ENCODE measurements at regions not wholly inside any gene's neighbourhood (a gene's known extent, or its start where the extent isn't known, plus 50 kb on each side); places are given as distances from the start of the nearest gene placed in this dataset.

DNA sequence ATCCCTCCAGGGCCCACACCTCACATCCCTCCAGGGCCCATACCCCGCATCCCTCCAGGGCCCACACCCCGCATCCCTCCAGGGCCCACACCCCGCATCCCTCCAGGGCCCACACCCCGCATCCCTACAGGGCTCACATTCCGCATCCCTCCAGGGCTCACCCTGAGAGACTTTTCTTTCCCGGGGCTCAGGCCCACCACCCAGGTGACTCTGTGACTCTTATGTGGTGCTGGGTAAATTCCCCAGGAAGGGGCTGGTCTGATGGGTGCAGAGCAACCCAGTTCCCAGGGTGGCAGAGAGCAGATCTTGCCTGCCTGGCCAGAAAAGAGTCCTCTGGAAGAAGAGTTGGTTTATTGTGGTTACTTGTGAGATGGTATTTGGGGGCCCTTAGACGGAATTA is 290.7 kb downstream of the TCERG1L start:
- H4K5ac ChIP-seq (ENCODE audit: insufficient read length, low read depth, low read length), result no peak overlapping the region
- no peak overlapping the region for H2BK5ac ChIP-seq (ENCODE audit: insufficient read length, low read length)
- H3K18ac ChIP-seq (ENCODE audit: insufficient read length, low read depth, low read length), result no peak overlapping the region
- H3K27ac ChIP-seq (ENCODE audit: insufficient read length, low read depth, low read length), result no peak overlapping the region
- H3K23ac ChIP-seq (ENCODE audit: insufficient read length, low read depth, low read length), result no peak overlapping the region
- H3K36me3 Mint-ChIP-seq (ENCODE audit: insufficient read depth in 1 of 3, low read depth in 3 of 3), result no peaks in the 10 kb centered on the region; a peak in 1 of 7 replicates
- peaks cover 6 to 10% of the 10 kb centered on the region in 2 experiments; a peak in 3 of 4 replicates for H3K4me1 Mint-ChIP-seq
- WGBS (ENCODE audit: extremely low coverage, insufficient read length, low lambda C conversion rate), result no CpG with 5 or more reads among the region's 7 CpGs
- no peak overlapping the region for H2BK120ac ChIP-seq (ENCODE audit: low read depth, low read length, poor library complexity, severe bottlenecking)
- H3K23me2 ChIP-seq (ENCODE audit: insufficient read length, low read depth, low read length, poor library complexity, severe bottlenecking), result no peaks in the 10 kb centered on the region
- H3K27me3 ChIP-seq (ENCODE audit: insufficient read depth, low read length), result no peaks in the 10 kb centered on the region
- H3K56ac ChIP-seq (ENCODE audit: insufficient read length, low read depth, low read length), result no peak overlapping the region
- H3T11ph ChIP-seq (ENCODE audit: low read length), result no peak overlapping the region
- no peak for DNase-seq
- no peak overlapping the region for H2BK12ac ChIP-seq (ENCODE audit: insufficient read length, low read depth, low read length)
- no peak overlapping the region for H3K9ac ChIP-seq (ENCODE audit: extremely low read depth, insufficient read length, low read length)
- H4K8ac ChIP-seq (replicated peaks; ENCODE audit: insufficient read length, low read depth, low read length), result no peak overlapping the region
- no peak overlapping the region for H3K27ac Mint-ChIP-seq
- no peak overlapping the region for H2AFZ ChIP-seq (ENCODE audit: low read length)
- H4K91ac ChIP-seq (ENCODE audit: insufficient read length, low read depth, low read length), result no peak overlapping the region
- H2AK5ac ChIP-seq (ENCODE audit: insufficient read length, low read length), result no peak overlapping the region
- no peaks in the 10 kb centered on the region for H3K79me2 ChIP-seq (ENCODE audit: insufficient read depth, low read length)
- no peaks in the 10 kb centered on the region for H3K9me3 Mint-ChIP-seq
- H3K4ac ChIP-seq (ENCODE audit: low read depth, low read length), result no peak overlapping the region
- no peak overlapping the region for H3K14ac ChIP-seq (ENCODE audit: insufficient read depth, low read length)
- H4K20me1 ChIP-seq (ENCODE audit: control insufficient read depth, insufficient read depth, insufficient read length), result no peaks in the 10 kb centered on the region
- H3K4me3 Mint-ChIP-seq, result no peak overlapping the region
- H3K27me3 Mint-ChIP-seq (ENCODE audit: low read depth), result peaks cover 2% of the 10 kb centered on the region
- no peak overlapping the region for H2BK20ac ChIP-seq (ENCODE audit: low read depth, low read length, poor library complexity, severe bottlenecking)
- H3K9me3 ChIP-seq (ENCODE audit: control insufficient read depth, low read depth, low read length), result no peaks in the 10 kb centered on the region
- no peaks in the 10 kb centered on the region for H3K79me1 ChIP-seq (ENCODE audit: insufficient read depth, low read depth, low read length, poor library complexity, severe bottlenecking)
- H3K4me1 ChIP-seq (ENCODE audit: insufficient read depth, low read length), result no peaks in the 10 kb centered on the region
- TF ChIP-seq, protein P1, sequence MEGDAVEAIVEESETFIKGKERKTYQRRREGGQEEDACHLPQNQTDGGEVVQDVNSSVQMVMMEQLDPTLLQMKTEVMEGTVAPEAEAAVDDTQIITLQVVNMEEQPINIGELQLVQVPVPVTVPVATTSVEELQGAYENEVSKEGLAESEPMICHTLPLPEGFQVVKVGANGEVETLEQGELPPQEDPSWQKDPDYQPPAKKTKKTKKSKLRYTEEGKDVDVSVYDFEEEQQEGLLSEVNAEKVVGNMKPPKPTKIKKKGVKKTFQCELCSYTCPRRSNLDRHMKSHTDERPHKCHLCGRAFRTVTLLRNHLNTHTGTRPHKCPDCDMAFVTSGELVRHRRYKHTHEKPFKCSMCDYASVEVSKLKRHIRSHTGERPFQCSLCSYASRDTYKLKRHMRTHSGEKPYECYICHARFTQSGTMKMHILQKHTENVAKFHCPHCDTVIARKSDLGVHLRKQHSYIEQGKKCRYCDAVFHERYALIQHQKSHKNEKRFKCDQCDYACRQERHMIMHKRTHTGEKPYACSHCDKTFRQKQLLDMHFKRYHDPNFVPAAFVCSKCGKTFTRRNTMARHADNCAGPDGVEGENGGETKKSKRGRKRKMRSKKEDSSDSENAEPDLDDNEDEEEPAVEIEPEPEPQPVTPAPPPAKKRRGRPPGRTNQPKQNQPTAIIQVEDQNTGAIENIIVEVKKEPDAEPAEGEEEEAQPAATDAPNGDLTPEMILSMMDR (conservative IDR thresholded peaks at IDR 0.05), result no peak
- H3K4me2 ChIP-seq (ENCODE audit: insufficient read depth, insufficient read length, low read length), result no peak overlapping the region
- H2BK15ac ChIP-seq (ENCODE audit: low read depth, low read length), result no peak overlapping the region

Data from H9 (cell line).